Femur (tissue), 1 donor: ENCODE measurements at regions not wholly inside any gene's neighbourhood (a gene's known extent, or its start where the extent isn't known, plus 50 kb on each side); places are given as distances from the start of the nearest gene placed in this dataset.

Experiments used
- DNase-seq: peaks from one replicate; pipeline ENCODE4 v3.0.0-alpha.2; 2017

DNA sequence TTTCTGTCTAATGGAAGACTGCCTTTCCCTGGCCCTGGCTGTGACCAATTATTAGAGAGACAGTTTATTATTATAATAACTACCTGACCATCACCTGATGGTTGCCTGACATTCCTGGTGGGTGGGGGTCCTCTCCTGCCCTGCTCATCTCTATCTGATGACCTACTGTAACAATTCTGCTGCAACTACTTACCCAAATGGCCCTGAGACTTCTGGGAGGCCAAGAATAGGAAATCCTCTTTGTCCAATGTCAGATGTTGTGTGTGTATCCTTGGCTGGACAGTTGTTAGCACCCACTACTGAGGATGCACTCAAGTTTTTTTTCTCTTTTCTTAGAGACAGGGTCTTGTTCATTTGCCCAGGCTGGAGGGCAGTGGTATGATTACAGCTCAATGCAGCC is 110.3 kb downstream of the DDX1 start:
- no peak for DNase-seq

DNA sequence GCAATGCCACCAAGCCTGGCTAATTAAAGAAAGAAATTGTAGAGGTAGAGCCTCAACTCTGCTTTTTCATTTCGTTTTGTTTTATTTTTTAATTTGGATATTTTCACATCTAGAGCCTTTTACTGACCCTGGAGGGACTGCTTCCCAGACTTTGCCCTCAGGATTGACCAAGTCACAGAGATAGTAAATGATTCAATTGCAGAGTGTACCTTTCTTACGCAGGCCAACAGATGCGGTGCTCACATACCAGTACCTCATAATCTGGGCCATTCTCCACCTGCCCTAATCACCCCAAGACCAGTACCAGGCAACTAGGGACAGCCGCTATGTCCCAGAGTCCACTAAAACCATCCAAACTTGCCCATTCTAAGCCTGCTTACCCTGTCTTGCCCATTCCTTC is 110.8 kb downstream of the DDX1 start:
- DNase-seq, result no peak

DNA sequence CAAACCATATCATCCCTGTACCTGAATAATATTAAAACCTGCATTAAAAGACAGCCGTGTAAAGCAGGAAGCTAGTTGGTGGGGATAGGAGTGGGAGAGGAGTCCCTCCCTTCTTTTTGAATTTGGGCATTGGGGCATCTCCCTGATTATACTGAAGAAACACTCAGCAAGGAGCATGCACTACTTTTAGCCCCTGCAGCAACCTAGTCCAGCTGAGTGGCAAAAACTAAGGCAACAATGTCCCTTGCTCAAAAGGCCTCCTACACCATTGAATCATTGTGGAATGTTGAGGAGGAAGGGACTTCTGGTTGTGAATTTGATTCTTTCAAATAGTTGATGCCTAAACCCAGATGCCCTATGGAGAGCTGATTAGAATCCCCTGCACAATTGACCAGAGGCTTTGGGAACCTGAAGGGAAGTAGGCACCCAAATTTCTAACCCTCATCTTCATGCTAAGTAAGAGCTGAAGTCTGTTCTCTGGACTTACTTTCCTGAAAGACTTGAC is 111.7 kb downstream of the DDX1 start:
- DNase-seq, result no peak

DNA sequence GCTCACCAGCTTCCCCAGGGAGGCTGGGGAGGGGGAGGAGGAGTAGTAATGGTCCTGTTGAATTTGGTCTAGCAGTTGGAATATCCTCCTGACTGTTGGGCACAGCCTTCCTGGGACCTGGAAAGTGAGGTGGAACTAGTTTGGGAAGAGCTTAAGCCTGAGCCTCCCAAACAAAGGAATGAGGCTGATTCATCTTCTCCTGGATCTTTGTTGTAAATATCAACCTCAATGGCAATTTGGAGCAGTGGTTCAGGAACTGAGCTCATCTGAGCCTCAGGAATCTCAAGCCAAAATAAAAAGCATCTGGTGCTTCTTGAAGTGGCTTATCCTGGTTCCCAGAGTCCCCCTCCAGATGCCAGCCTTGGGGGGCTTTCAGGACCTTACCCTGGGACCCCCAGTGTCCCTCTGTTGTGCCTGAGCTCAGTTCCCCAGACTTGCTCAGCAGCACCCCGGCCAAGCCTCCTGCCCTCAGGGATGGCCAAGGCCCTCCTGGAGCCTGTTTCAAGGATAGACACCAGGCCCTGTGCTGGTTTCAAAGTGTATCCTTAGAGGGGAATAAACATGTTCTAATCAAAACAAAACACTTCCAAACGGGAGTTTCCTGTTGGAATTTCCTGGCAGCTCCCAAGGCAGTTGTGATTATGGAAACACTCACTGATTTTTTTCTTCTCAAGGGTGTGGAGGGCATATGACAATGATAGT is 112.6 kb downstream of the DDX1 start:
- no peak for DNase-seq

DNA sequence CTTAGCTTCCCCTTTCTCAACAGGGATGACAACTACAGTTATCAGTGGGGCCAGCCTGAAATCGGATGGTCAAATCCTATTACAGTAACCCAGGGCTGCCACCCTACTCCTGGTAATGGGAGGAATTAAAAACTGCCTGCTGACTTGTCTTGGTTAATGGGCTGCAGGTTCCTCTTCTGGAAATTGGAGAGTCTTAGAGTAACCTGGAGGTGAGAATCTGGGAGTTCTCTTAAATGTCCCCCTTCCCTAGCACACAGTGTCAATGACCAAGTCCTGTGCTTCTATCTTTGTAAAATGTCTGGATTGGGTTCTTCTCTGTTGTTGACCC is 113.1 kb downstream of the DDX1 start:
- DNase-seq, result no peak

DNA sequence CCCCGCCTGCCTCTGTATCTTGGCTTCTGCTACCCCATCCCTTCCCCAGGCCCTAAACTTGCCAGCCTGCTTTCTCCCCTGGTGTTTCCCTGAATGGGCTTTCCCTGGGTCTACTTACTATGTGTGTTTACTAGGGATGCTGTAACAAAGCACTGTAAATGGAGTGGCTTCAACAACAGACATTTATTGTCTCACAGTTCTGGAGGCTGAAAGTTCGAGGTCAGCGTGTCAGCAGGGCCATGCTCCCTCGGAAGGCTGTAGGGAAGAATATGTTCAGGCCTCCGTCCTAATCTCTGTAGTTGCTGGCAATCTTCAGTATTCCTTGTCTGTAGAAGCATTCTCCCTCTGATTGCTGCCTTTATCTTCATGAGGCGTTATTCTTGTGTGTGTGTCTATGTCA is 113.6 kb downstream of the DDX1 start:
- no peak for DNase-seq

DNA sequence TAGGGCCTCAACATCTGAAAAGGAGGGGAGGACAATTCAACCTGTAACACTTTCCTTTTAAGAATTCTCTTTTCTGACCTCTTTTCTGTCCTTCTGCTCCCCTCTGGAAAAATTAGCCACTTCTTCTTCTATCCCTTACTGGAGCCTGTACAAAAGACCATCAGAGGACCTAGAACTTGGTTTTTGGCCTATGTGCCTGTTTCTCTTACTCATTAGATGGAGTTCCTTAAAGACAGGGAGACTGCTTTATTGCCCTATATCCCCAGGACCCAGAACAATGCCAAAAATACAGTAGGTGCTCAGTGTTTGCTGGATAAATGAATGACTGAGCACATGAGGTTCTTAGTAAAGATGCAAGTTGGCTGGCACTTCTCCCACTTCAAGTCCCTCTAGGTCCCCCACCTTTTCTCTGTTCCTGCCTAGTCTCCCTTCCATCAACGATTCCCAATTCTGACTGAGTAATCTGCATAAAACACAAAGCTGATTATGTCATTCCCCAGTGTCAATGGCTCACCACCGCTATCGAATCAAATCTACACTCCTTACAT is 114.2 kb downstream of the DDX1 start:
- DNase-seq, result no peak

DNA sequence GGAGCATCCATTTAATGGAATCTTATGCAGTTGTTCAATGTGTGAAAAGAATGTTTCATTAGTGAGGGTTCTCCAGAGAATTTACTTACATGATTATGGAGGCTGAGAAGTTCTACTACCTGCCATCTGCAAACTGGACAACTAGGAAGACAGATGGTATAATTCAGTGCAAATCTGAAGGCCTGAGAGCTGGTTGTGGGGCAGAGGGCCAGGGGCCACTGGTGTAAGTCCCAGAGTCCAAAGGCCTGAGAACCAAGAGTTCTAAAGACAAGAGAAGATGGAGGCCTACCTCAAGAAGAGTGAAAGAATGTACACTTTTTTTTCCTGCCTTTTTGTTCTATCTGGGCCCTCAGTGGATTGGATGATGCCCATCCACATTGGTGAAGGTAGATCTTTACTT is 114.8 kb downstream of the DDX1 start:
- DNase-seq, result no peak

DNA sequence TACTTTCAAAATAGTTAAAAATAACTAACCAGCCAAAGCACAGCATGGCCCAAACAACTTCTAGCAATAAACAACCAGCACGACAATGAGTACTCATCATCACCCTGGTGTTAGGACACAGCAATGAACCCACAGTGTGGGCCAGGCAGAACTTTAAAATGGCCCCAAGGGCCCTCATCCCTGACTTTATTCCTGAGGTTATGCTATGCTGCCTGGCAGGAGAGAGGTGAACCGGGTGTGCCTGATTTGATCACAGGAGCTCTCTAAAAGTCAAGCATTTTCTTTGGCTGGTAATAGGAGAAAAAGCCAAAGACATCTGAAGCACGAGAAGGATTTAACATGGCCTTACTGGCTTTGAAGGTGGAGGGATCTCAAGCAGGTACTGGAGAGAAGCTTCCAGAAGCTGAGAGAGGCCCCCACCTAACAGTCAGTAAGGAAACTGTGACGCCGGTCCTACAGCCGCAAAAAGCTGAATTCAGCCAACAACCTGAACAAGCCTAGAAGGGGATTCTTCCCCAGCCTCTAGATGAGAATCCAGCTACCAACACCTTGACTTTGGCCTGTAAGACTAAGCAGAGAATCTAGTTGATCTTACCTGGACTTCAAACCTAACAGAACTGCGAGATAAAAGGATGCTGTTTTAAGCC is 115.4 kb downstream of the DDX1 start:
- no peak for DNase-seq

DNA sequence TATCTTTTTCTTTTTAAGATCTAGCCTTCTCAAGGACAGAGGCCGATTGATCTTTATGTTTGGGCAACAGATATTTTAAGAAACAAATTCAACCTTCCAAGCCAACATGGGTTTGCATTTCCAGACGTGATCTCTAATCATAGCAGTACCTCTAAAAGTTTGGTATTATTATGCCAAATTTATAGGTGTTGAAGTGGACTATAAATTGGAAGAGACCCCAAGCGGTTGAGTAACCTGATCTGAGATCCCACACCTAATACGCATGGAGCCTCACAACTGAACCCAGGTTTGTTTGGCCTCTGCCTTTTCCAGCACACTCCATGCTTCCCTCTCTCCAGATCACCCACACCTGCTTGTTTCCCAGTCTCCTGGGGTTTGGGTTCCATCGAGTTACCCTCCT is 116.5 kb downstream of the DDX1 start:
- no peak for DNase-seq

DNA sequence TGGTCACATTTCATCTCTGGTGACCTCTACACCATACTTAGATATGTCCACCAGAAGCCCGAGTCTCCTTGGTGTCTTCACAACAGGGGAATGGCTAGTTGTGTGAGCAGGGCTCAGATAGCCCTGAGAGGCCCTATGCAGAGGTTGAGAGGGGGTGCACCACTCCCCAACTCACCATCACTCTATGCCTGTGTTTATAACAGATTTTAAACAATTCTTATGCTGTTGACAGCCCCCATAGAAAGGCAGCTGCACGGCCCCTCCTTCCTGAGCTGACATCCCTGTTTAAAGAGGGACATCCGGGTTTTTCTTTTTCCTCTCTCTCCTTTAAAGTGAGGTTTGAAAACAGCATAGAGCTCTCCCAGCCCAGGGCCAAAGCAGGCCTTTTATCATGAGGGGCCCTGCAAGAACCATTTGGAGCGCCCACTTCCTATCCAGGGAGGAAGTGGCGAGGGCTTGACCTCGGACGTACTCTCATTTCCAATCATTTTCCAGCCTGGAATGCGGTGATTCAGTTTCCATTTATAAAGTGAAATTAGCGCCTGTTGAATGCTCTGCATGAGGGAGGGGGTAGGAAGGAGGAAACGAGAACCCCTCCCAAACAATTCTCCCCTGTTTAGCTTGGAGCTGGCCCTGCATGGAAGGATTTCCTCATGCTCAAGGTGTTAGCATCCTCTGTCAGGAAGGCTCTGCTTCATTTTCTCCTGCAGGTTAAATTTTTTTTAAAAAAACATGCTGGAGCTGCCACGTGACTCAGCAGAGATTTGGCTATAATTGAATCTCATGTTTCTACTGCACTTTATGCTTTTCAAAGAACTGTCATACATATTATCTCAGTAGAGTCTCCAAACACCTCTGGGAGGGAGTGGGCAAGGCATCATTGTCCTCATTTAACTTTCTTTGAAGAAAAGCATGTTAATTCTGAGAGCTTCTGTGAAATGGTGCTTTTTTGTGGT is 117.5 kb downstream of the DDX1 start:
- no peak for DNase-seq

DNA sequence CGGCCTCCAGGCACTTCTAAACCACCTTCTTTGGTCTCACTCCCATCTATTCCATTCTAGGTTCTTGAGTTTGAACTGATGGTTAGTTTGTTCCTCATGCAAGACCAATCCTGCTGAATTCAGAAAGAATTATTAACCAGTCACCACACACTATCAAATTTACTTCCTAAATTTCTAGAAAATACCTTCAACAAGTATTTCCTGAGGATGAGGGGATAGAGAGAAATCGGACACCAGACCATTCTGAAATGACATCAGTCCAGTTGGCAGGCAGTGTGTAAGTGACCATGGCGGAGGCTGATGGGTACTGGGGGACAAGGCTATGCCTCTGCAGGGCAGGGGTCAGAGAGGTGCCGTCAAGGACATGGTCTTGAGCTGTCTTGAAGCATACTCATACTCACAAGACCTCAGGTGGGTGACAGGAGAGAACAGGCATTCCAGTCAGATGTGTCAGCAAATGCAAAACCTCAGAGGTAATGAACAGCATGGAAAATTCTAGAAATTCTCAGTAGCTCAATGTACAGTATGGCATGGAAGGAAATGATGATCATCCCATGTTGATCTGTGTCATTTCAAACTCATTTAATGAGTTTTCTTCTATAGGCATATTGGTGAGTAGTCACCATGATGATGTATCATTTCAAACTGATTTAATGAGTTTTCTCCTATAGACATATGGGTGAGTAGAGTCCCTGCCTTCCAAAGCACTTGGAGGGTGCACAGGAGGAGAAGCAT is 119.6 kb downstream of the DDX1 start:
- no peak for DNase-seq

DNA sequence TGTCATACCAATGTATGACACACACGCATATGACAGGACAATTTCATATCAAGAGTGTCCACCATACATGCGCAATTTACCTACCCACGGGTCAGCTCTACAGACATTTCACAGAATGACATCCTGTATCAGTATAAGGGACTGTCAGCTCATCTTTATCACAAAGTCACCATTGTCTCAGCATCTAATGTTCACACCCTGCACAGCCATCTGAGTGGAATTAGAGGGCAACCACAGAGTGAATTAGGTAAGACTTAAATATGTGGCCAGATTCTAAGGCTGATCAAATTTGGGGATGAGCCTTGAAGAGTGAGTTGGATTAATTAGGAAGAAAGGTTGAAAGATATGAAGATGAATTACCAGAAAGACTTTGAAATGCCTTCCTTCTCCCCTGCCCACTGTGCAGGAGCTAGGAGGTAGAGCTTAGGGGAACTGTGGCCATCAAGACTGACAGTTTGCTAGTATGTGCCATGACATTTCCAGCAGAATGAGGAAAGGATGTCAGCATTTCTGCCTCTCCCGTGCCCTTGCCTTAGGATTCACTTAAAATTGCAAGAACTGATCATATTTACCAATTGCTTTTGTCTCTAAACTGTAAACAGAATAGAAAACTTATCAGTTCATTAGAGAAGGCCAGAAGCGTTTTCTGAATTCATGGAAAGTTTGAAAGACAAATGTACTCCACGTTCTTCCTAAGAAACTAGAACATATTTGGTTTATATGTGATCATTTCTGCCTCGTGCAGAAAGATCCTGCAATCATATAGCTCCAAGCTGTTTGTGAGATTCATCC is 121.1 kb downstream of the DDX1 start:
- DNase-seq, result no peak

DNA sequence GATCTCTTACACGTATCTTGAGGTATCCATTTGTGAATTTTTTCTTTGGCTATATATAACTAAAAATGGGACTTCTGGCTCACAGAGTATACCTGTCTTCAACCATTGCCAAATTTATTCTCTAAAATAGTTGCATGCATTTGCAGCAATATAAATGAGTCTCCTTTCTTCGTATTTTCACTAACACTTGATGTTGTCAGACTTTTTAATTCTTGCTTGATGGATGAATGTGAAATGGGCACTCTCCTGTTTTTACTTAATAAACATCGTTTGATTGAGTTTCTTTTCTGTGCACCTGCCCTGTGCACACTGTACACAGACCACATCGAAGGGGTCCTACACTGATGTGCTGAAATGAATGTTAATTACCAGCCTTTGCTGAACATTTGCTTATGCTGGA is 121.8 kb downstream of the DDX1 start:
- no peak for DNase-seq

DNA sequence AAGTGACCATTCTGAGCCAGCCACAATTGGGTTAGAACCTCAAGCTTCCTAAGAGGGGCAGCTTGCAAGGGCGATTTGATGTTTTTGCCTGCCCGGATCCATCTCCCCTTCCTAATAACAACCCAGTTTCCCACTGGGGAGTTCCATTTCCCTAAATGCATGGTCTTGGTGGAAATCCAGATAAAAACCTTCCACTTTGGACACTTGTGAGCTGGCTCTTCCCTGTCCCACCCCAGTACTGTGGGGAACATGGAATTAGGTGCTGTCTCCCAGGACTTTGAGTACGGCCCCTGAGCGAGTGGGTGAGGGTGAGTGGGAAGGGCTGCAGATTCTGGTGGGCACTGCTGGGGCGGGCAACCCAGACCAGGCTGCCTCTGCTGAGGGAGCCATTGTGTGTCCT is 122.3 kb downstream of the DDX1 start:
- no peak for DNase-seq

DNA sequence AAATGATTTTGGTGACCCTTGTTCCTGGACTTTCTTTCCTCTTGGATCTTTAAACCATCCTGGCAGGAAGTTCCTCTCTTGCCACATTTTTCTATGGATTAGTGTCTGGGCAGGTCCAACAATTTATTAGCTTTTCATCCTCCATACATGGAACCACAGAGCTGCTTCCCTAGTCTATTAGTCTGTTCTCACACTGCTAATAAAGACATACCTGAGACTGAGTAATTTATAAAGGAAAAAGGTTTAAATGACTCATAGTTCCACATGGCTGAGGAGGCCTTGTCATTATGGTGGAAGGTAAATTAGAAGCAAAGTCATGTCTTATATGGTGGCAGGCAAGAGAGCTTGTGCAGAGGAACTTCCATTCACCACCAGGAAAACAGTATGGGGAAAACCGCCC is 122.9 kb downstream of the DDX1 start:
- no peak for DNase-seq

DNA sequence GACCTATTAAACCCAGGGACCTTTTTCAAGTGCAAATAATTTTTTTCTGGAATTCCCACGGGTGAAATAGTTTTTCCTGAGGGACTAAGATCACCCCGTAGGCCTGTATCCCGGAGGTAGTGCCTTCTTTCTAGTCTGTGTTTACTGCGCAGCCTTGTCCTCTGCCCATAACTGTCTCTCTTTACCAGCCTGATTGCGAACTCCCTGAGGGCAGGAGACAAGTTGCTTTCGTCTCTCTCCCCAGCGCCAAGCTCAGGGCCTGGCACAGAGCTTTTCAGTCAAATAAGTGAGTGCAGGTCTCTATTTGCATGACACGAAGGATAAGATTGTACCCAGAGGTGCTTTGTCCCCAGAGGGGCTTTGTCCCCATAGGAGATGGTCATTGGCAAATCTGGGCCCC is 123.9 kb downstream of the DDX1 start:
- DNase-seq, result no peak

DNA sequence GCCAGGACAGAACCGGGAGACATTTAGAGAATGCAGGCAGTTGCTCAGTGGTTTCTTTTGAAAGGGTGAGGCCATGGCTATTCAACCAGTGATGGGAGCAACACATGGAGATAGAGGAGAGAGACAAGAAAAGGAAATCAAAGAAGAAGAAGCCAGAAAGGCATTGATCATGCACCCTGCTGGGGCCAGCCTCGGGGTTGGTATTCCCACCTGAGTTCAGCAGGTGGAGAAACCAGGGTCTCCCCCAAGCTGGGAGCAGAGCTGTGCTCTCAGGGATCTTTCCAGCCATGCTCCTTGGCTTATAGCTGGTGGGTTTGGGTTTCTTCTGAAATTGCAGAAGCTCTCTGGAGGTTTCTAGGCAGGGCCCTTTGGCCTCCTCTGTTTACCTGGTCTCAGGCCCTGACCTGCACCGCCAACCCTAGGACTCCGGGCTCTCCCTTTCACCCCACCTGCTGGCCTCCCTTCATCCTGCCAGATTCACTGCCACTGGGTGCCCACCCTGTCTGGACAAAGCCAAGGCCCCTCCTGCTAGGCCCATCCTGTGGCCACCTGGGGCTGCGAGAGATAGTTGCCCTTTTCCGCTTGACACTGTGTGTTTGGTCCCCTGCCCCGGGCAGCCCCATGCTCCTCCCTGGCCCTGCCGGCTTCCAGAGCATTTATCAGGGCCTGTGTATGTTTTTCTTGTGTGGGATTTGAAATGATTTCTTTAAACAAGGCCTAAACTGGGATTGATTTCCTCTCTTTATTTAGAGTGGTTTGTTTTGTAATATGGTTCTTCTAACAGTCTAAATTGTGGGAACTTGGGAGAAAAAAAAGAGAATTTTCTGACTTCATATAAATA is 126.7 kb downstream of the DDX1 start:
- no peak for DNase-seq

DNA sequence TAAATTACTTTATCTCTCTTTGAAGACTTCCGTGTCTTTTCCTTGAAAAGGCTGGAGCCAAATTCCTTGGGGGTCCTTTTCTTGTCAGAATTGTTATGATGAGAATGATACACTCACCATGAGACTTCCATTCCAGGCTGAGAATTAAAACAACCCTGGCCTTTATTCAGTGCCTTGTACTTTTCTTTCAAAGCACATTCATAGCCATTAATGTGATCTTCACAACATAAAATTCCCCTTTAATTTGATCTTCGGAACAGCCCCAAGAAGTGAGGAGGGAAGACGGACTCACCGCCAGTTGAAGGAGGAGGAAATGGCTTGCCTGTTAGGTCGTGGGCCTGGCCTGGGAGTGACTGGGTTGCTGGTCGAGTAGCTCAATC is 127.3 kb downstream of the DDX1 start:
- no peak for DNase-seq

DNA sequence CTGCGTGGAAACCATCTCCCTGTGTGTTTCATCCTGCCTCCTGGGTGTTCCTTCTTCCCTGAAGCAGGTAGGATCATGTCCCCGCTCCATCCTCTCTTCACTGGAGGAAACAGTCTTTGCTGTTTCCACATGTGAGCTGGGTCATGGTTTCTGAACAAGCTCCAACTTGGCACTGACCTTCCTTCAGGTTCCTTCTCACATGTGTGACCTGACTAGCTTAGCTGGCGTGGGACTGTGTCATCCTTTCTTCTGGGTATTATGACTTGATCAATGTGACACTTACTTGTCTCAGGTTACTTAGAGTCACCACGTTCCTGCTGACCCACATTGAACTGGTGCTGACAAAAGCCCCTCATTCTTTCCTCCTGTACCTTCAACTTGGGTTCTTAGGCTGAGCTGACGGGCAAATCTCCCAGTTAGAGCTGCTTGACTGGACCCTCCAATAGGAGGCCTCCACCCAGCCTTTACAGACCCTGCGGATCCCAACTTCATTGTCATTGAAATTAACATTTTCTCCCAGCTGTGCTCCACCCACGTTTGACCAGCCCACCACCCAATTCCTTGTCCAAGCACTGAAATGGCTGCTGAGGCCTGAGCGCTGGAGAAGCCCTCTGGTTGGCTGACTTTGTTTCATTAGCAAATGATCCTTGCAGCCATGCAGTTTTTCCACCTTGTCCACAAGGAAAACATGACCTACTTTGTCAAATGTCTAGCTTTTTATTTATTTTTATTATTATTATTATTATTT is 128.1 kb downstream of the DDX1 start:
- no peak for DNase-seq
